ENCODE measurements at regions not wholly inside any gene's neighbourhood (a gene's known extent, or its start where the extent isn't known, plus 50 kb on each side); places are given as distances from the start of the nearest gene placed in this dataset.

DNA sequence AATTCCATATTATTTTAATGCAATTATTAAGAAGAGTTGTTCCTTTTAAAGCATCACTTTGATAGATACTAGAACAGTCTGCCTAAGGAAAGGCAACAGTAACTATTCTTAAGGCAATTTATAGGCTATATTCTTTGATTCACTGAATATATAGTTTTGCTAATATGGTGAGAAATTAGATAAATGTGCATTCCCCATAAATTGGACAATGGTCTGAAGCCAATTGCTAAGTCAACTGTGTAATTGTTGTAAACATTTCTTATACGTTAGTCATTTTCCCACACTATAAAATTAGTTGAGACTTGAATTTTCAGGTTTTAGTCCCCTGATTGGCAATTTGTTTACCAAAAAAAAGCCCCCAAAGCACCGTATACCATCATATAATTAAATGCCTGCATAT, 263.0 kb upstream of the NECTIN3 start:
- H2AFZ ChIP-seq (ENCODE audit: low read depth, low read length) = no peak overlapping the region
- no peaks in the 10 kb centered on the region for H3K4me1 ChIP-seq (replicated peaks in 1 of 2; ENCODE audit: control insufficient read depth in 2 of 2, insufficient read depth in 2 of 2, low read length in 2 of 2)
- no peaks in the 10 kb centered on the region for H3K9me1 ChIP-seq (ENCODE audit: control insufficient read depth, insufficient read depth, low read length)
- no peaks in the 10 kb centered on the region for H3K9me3 ChIP-seq (replicated peaks; ENCODE audit: control insufficient read depth, insufficient read depth, low read depth, low read length)
- BruUV-seq (replicated peaks) = no TSS peak
- POLR2A ChIA-PET = no interaction called here
- H3K27ac ChIP-seq (ENCODE audit: extremely low read depth, low read depth, low read length) = no peak overlapping the region
- H4K20me1 ChIP-seq (replicated peaks; ENCODE audit: control insufficient read depth, insufficient read depth, low read length) = no peaks in the 10 kb centered on the region
- no peaks in the 10 kb centered on the region for H3K79me2 ChIP-seq (ENCODE audit: control insufficient read depth, insufficient read depth, low read length)
- TF ChIP-seq ZNF561 (CRISPR knock-in tag; conservative IDR thresholded peaks at IDR 0.05) (no peak), NCOA4 (IDR thresholded peaks at IDR 0.05; ENCODE audit: partially characterized antibody) (no peak), ZNF384 (IDR thresholded peaks at IDR 0.05; ENCODE audit: low read depth, low read length) (no peak), GATAD2A (IDR thresholded peaks at IDR 0.05) (no peak), ZNF316 (IDR thresholded peaks at IDR 0.05) (no peak), ZNF778 (CRISPR knock-in tag; IDR thresholded peaks at IDR 0.05) (no peak), IFI16 (CRISPR knock-in tag; IDR thresholded peaks at IDR 0.05) (no peak)
- TF ChIP-seq, protein P1, sequence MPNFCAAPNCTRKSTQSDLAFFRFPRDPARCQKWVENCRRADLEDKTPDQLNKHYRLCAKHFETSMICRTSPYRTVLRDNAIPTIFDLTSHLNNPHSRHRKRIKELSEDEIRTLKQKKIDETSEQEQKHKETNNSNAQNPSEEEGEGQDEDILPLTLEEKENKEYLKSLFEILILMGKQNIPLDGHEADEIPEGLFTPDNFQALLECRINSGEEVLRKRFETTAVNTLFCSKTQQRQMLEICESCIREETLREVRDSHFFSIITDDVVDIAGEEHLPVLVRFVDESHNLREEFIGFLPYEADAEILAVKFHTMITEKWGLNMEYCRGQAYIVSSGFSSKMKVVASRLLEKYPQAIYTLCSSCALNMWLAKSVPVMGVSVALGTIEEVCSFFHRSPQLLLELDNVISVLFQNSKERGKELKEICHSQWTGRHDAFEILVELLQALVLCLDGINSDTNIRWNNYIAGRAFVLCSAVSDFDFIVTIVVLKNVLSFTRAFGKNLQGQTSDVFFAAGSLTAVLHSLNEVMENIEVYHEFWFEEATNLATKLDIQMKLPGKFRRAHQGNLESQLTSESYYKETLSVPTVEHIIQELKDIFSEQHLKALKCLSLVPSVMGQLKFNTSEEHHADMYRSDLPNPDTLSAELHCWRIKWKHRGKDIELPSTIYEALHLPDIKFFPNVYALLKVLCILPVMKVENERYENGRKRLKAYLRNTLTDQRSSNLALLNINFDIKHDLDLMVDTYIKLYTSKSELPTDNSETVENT (CRISPR knock-in tag; IDR thresholded peaks at IDR 0.05) = no peak
- TF ChIP-seq, protein P2, sequence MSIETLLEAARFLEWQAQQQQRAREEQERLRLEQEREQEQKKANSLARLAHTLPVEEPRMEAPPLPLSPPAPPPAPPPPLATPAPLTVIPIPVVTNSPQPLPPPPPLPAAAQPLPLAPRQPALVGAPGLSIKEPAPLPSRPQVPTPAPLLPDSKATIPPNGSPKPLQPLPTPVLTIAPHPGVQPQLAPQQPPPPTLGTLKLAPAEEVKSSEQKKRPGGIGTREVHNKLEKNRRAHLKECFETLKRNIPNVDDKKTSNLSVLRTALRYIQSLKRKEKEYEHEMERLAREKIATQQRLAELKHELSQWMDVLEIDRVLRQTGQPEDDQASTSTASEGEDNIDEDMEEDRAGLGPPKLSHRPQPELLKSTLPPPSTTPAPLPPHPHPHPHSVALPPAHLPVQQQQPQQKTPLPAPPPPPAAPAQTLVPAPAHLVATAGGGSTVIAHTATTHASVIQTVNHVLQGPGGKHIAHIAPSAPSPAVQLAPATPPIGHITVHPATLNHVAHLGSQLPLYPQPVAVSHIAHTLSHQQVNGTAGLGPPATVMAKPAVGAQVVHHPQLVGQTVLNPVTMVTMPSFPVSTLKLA (conservative IDR thresholded peaks at IDR 0.05) = no peak
- intact Hi-C loops (cut with micrococcal nuclease) = no loop called here
- CTCF ChIA-PET (ENCODE audit: low intra/inter-chr PET ratio) = no interaction called here
- H3K4me3 ChIP-seq = no peak overlapping the region
- no peak overlapping the region for H3K9ac ChIP-seq (ENCODE audit: insufficient read depth in 1 of 2, low read depth in 2 of 2, low read length in 2 of 2)
- no peak overlapping the region for H3K4me2 ChIP-seq (ENCODE audit: insufficient read depth, low read length)
- in situ Hi-C loops (cut with MboI) = no loop called here
- 0% methylated on average over 2 of the region's 2 CpGs for WGBS (ENCODE audit: insufficient coverage, low coverage, missing lambda C conversion rate)
- no peaks in the 10 kb centered on the region for H3K27me3 ChIP-seq (ENCODE audit: control insufficient read depth in 2 of 2, insufficient read depth in 2 of 2, low read length in 2 of 2)
- DNase-seq (ENCODE audit: extremely low read depth in 1 of 4, low spot score in 3 of 4) = no peak
- no peak for ATAC-seq
- no peaks in the 10 kb centered on the region for H3K36me3 ChIP-seq (ENCODE audit: control insufficient read depth, insufficient read depth, low read length)
- FAIRE-seq = no peak

All from K562 (cell line).